Upper lobe of right lung (tissue), 1 donor: ENCODE measurements at regions not wholly inside any gene's neighbourhood (a gene's known extent, or its start where the extent isn't known, plus 50 kb on each side); places are given as distances from the start of the nearest gene placed in this dataset.
"Not testable (repeated sequence)": the region's sequence is repeated elsewhere in the genome, so short reads cannot be mapped to it uniquely, and the experiment has no call there.

Experiments
- ATAC-seq: fragments of 200-7000 bp; cut with Tn5 transposase; one replicate; pipeline ENCODE4 v1.9.1; 2020; ENCODE audit warnings: mild to moderate bottlenecking, moderate library complexity
- DNase-seq: peaks from one replicate; pipeline ENCODE4 v3.0.0-alpha.2; 2020
- H3K27ac ChIP-seq: fragments of 200-600 bp; one replicate; pipeline ENCODE4 v1.8.0; 2022
- H3K27me3 ChIP-seq: fragments of 200-600 bp; one replicate; pipeline ENCODE4 v1.8.0; 2022; ENCODE audit warnings: mild to moderate bottlenecking
- H3K36me3 ChIP-seq: fragments of 200-600 bp; one replicate; pipeline ENCODE4 v1.8.0; 2022
- H3K4me1 ChIP-seq: fragments of 200-600 bp; one replicate; pipeline ENCODE4 v1.8.0; 2022
- H3K4me3 ChIP-seq: fragments of 200-600 bp; one replicate; pipeline ENCODE4 v1.8.0; 2022; ENCODE audit warnings: mild to moderate bottlenecking
- H3K9me3 ChIP-seq: fragments of 200-600 bp; one replicate; pipeline ENCODE4 v1.8.0; 2022
- intact Hi-C: fragments of 100-400 bp; cut with DNase I; formaldehyde crosslinking; loops from one replicate; pipeline ENCODE4 v1.11.0; 2022
- TF ChIP-seq, protein P1 (sequence below): fragments of 200-600 bp; IDR thresholded peaks from one replicate; pipeline ENCODE4 v1.8.0; 2022; ENCODE audit warnings: antibody characterized with exemption
- donor health status: DM: no; HTN: yes; CAD: no; lungs with severe emphysema.

DNA sequence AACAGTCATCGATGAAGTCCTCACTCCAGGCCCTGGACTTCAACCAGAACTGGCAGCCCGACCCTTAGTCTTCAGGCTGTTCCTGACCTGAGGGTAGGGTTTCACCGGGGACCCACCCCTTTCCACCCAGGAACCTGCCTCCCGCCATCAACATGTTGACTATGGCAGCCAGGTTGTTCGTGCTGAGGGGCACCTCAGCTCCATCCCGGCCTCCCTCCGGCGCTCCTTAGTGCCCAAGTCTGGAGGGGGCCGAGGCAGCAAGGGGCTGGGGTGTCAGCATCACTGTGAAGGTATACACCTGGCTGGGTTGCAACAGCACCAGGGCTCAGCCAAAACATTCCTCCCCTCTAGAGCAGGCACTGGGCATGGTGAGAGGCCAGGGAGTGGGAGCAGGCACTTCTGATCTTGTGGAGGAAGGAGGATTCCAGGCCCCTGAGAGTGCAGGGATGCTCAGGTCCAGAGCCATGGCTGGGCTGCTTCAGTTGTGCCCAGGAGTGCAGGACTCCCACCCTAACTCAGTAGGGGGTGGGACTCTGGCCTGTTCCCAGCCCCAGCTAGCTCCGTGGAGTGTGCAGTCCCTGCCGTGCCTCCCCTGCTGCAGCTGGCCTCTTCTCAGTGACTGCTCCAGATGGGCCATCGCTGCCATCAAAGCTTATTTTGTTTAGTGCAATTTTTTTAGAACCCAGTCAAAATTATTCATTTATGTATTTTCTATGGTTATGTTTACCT lies 1445.9 kb downstream of the PCDH9 start:
- H3K27ac ChIP-seq, result no peak overlapping the region
- H3K36me3 ChIP-seq, result no peaks in the 10 kb centered on the region
- DNase-seq (no peak), ATAC-seq (peak; percentile 36)
- H3K4me1 ChIP-seq, result no peaks in the 10 kb centered on the region
- no peaks in the 10 kb centered on the region for H3K9me3 ChIP-seq
- intact Hi-C loops, result no loop called here
- no peak overlapping the region for H3K4me3 ChIP-seq
- no peaks in the 10 kb centered on the region for H3K27me3 ChIP-seq
- TF ChIP-seq, protein P1, sequence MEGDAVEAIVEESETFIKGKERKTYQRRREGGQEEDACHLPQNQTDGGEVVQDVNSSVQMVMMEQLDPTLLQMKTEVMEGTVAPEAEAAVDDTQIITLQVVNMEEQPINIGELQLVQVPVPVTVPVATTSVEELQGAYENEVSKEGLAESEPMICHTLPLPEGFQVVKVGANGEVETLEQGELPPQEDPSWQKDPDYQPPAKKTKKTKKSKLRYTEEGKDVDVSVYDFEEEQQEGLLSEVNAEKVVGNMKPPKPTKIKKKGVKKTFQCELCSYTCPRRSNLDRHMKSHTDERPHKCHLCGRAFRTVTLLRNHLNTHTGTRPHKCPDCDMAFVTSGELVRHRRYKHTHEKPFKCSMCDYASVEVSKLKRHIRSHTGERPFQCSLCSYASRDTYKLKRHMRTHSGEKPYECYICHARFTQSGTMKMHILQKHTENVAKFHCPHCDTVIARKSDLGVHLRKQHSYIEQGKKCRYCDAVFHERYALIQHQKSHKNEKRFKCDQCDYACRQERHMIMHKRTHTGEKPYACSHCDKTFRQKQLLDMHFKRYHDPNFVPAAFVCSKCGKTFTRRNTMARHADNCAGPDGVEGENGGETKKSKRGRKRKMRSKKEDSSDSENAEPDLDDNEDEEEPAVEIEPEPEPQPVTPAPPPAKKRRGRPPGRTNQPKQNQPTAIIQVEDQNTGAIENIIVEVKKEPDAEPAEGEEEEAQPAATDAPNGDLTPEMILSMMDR, result no peak

DNA sequence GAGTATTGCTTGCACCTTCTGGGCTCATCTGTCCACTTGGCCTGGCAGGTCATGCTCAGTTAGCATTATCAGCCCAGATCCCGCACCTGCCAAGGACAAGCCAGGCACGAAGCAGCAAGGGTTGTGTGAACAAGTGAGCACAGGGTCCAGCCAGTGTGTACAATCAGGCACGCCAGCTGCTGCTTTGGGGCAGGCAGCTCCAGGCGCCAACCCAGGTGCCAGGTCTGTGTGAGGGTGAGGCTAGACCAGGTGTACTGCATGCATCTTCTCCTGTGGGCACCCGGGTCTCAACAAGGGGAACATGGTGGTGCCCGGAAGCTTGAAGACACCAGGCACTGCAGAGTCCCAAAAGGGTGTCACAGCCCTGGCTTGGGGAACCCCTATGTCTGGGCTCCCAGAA lies 1446.8 kb downstream of the PCDH9 start:
- no peaks in the 10 kb centered on the region for H3K9me3 ChIP-seq
- H3K4me1 ChIP-seq, result no peaks in the 10 kb centered on the region
- ATAC-seq (peak; percentile 34), DNase-seq (no peak)
- H3K27me3 ChIP-seq, result no peaks in the 10 kb centered on the region
- H3K27ac ChIP-seq, result no peak overlapping the region
- TF ChIP-seq, protein P1, result no peak
- H3K4me3 ChIP-seq, result no peak overlapping the region
- intact Hi-C loops, result no loop called here
- no peaks in the 10 kb centered on the region for H3K36me3 ChIP-seq

DNA sequence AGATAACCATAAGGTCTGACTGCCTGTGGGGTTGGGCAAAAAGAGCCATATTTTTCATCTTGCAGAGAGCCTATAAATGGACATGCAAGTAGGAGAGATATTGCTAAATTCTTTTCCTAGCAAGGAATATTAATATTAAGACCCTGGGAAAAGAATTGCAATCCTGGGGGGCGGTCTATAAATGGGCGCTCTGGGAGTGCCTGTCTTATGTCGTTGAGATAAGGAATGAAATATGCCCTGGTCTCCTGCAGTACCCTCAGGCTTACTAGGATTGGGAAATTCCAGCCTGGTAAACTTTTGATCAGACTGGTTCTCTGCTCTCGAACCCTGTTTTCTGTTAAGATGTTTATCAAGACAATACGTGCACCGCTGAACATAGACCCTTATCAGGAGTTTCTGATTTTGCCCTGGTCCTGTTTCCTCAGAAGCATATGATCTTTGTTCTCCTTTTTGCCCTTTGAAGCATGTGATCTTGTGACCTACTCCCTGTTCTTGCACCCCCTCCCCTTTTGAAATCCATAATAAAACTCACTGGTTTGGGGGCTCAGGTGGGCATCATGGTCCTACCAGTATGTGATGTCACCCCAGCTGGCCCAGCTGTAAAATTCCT lies 1458.3 kb downstream of the PCDH9 start:
- H3K27ac ChIP-seq, ATAC-seq, H3K4me3 ChIP-seq, H3K4me1 ChIP-seq, intact Hi-C loops, H3K36me3 ChIP-seq, H3K9me3 ChIP-seq, H3K27me3 ChIP-seq, DNase-seq: not testable (repeated sequence)

DNA sequence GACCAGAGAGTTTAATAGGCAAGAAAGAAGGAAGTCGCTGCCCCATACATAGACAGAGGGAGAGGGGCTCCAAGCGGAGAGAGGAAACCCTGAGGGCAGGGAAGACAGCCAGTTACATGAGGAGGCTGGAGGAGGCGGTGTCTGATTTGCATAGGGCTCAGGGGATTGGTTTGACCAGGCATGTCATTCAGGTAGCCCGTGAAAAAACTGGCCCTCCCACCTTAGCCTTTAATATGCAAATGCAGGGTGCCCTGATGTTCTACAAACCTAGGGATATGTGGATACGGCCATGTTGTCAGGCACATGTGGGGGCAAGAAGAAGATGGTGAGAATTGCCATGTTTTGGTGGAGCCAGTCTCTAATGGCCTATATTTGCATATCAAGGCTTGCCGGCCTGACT lies 1461.6 kb downstream of the PCDH9 start:
- no peak for ATAC-seq
- no peaks in the 10 kb centered on the region for H3K4me1 ChIP-seq

DNA sequence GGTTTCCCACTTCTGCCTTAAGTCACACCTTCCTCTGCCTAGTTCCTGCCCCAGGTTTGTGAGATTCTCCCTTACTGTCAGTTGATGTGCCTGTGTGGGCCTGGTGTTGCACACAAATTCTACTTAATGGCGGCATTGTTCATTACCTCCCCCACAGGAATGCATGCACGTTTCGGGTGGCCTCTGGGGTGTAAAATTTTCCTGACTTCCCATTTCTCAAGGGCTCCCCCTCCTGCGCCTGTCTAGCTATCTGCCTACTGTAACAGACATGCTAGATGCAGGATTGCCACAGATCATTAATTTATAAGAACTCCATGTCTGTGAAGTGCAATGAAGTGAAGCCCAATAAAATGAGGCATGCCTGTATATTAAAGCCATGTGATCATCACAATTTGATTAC lies 1466.3 kb downstream of the PCDH9 start:
- intact Hi-C loops, result no loop called here
- Histone ChIP-seq H3K27ac (no peak overlapping the region), H3K27me3 (no peaks in the 10 kb centered on the region), H3K4me1 (no peaks in the 10 kb centered on the region), H3K4me3 (no peak overlapping the region), H3K9me3 (no peaks in the 10 kb centered on the region), H3K36me3 (no peaks in the 10 kb centered on the region)
- ATAC-seq, result no peak
- TF ChIP-seq, protein P1, result no peak
- no peak for DNase-seq

More for the DNA sequence above, 1461.6 kb downstream of the PCDH9 start:
- no peaks in the 10 kb centered on the region for H3K9me3 ChIP-seq
- H3K27ac ChIP-seq, result no peak overlapping the region
- no peaks in the 10 kb centered on the region for H3K36me3 ChIP-seq
- DNase-seq, result no peak
- TF ChIP-seq, protein P1, result no peak
- H3K4me3 ChIP-seq, result no peak overlapping the region
- H3K27me3 ChIP-seq, result no peaks in the 10 kb centered on the region
- intact Hi-C loops, result no loop called here

DNA sequence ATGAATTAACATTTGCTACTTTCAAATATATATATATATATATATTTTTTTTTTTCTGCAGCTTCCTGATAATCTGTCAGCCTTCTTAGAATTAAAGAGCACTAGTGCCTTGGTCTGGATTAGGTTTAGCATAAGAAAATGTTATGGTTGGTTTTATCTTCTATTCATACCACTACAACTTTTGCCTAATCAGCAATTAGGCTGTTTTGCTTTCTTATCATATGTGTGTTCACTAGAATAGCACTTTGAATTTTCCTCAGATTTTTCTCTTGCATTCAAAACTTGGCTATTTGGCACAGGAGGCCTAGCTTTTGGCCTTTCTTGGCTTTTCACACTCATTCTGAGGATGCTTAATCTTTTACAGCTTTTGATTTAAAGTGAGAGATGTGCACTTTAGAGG lies 1468.1 kb downstream of the PCDH9 start:
- no peaks in the 10 kb centered on the region for H3K27me3 ChIP-seq
- no peaks in the 10 kb centered on the region for H3K36me3 ChIP-seq
- intact Hi-C loops, result no loop called here
- TF ChIP-seq, protein P1, result no peak
- ATAC-seq, result no peak
- DNase-seq, result no peak
- H3K4me1 ChIP-seq, result no peaks in the 10 kb centered on the region
- no peak overlapping the region for H3K4me3 ChIP-seq
- no peak overlapping the region for H3K27ac ChIP-seq
- no peaks in the 10 kb centered on the region for H3K9me3 ChIP-seq
